Epidermal melanocyte (primary cell): ENCODE measurements at regions not wholly inside any gene's neighbourhood (a gene's known extent, or its start where the extent isn't known, plus 50 kb on each side); places are given as distances from the start of the nearest gene placed in this dataset.
"Not testable (repeated sequence)": the region's sequence is repeated elsewhere in the genome, so short reads cannot be mapped to it uniquely, and the experiment has no call there.

Source experiments
- DNase-seq: peaks from one replicate; pipeline ENCODE4 v3.0.0; 2011; ENCODE audit warnings: low spot score; ENCODE audit not compliant: insufficient read length

GRCh38 chr2:133871545-133872209 is 303.4 kb upstream of the NCKAP5 start:
- DNase-seq = no peak

DNA sequence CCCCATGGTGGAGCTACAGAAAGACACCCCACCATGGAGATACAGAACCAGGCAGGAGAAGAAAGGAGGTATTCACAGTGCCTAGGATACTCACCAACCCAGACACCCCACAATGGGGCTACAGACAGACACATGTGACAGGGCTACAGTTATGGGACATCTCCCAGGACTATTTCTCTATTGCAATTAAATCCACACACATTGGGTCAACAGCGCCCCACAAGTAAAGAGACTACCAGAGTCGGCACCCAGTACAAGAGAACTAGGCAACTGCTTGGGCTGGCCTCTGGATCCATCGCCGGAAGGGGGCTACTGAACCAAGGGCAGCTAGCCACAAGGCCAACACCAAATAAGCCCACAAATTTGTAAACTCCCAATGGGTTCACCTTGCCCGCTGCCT is 310.1 kb upstream of the NCKAP5 start:
- no peak for DNase-seq

- DNase-seq = no peak
These were observed 311.4 kb upstream of the NCKAP5 start for GRCh38 chr2:133879703-133880102.

DNA sequence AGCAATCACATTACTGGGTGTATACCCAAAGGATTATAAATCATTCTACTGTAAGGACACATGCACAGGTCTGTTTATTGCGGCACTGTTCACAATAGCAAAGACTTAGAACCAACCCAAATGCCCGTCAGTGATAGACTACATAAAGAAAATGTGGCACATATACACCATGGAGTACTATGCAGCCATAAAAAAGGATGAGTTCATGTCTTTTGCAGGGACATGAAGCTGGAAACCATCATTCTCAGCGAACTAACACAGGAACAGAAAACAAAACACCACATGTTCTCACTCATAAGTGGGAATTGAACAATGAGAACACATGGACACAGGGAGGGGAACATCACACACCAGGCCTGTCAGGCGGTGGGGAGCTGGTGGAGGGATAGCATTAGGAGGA is 313.9 kb upstream of the NCKAP5 start:
- DNase-seq = not testable (repeated sequence)

DNA sequence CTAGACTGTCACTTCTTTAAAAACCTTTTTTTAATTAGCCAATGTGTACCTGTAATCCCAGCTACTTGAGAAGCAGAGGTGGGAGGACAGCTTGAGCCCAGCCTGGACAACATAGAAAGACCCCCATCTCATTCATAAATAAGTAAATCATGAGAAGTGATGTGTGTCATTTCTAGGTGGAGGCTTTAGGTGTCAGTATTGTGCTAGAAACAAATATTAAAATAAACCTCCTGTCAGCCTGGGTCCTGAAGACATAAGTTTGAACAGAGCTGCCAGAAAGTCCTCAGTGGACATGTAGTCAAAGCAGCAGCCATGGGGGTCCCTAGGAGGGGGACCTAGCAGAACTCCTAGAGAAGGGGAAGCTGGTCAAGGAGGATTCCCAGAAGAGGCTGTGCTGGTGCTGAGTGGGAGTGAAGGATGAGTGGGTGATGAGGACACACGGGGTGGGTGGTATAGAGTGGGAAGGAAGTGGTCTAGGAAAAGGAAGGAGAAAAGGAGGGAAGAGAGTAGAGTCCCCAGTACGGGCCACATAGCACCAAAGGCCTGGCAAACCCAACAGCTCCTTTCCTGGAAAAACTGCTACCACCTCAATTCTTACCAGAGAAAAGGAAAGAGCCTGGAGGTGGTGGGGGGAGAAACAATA is 316.6 kb upstream of the NCKAP5 start:
- DNase-seq = no peak

DNA sequence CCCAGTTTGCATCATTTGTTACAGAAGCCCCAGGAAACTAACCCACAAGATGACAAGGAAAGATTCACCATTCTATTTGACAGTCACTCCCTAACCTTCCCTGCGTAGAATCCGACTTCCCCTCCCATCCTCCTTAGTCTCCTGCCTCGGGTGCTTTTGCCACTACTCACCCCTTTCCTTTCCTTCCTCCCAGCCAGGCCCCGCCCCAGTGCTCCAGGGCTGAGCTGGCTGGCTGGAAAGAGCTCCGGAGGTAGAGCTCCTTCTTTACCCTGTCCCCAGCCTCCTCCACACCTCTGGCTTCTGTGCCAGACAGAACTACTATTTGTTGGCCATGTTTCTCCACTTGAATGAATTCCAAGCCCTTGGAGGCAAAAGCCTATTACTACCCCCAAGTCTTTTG is 317.6 kb upstream of the NCKAP5 start:
- DNase-seq = no peak

DNA sequence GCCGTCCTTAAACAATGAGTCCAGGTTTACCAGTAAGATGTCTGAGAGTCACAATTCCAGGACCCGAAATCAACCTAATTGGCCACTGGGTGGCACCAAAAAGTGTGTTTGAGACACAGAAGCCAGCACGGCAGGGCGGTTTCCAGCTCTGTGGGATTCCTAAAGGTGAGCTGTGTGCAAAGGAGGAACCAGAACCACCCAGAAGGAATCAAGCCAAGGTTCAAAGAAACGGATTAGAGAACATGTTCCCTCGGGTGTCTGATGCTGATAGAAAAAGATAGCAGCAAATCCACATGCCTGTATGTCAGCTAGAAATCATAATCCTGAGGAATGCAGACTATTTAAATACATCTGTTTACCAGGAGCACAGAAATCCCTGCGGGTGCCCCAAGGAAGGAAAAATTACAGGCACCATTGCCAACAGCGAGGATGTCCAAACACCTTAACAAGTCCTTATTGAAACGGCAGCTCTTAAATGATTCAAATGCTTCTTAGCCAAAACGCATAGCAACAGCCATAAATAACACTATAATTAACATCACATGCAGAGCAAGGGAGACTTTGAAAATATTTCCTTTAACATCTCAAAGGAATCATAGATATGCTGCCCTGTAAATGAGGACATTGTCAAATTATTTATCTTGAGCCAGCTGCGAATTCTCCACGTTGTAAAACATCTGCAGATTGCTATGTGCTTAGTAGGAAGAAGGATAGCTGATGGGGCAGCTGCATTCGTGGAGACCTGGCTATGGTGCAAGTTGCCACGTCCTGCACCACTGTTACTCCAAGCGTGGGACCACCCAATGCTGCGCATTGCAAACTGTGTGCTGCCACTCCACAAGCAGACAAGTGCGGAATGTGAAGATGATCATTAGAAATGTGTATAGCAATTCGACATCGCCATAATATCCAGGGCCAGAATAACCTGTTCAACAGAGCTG is 318.7 kb upstream of the NCKAP5 start:
- peak; percentile 53 for DNase-seq

DNA sequence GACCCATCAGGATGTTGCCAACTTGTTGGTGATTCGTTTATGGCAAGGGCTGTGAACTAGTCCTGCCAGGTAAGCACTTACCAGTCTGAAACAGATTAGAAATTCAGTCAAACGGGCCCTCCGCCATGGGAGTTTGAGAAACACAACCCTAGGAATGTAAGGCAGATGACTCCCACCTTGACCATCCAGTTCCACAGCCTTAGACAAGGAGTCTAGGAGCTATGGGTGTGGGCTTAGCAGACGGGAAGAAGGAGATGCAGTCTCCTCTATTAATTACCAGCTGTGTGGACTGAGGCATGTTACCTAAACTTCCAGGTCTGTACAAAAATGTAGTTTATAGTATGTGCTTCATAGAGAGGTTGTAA is 319.4 kb upstream of the NCKAP5 start:
- DNase-seq = no peak

- no peak for DNase-seq
These were observed 319.8 kb upstream of the NCKAP5 start for GRCh38 chr2:133888107-133888506.

GRCh38 chr2:133888621-133889219 is 320.5 kb upstream of the NCKAP5 start:
- no peak for DNase-seq

- no peak for DNase-seq
These were observed 324.2 kb upstream of the NCKAP5 start for GRCh38 chr2:133892352-133892913.

DNA sequence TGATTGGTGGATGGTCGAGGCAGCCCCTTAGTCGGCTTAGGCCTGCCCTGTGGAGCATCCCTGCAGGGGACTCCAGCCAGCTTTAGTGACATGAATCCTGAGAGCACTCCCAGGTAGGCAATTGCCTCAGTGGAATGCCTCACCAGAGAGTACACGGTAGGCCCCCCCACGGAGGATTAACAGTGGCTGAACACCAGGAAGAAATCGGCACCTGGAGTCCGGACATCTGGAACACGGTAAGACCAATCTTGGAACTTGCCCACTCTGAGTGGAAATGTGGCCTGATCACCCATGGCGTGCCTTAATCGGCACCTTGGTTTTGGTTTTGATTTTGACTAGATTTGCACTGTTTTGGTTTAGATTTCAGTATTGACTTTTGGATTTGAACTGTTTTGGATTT is 326.2 kb upstream of the NCKAP5 start:
- DNase-seq = no peak

- not testable (repeated sequence) for DNase-seq
These were observed 329.6 kb upstream of the NCKAP5 start for GRCh38 chr2:133897838-133898237.

GRCh38 chr2:133900909-133901308 is 332.6 kb upstream of the NCKAP5 start:
- DNase-seq = no peak

- no peak for DNase-seq
These were observed 338.1 kb upstream of the NCKAP5 start for GRCh38 chr2:133906396-133906795.

DNA sequence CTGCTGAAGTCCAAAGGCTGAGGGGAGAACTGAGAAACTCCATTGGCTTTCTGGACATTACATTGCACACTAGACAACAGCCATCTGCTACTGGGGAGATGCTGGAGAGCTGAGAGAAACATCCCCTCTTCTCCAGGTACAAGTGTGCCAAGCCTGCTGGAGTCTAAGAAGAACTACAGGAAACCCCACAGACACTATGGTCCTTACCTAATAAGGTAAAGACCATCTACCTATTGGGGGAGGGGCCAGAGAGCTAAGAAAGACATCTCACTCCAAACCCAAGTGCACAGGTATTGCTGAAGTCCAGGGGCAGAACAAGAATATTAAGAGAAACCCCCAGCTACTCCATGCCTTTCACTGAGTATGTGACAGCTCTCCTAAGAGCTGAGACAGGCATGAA is 338.7 kb upstream of the NCKAP5 start:
- DNase-seq = no peak

GRCh38 chr2:133908171-133908570 is 339.9 kb upstream of the NCKAP5 start:
- DNase-seq = no peak

GRCh38 chr2:133918141-133918540 is 335.7 kb upstream of the MGAT5 start:
- DNase-seq = no peak

GRCh38 chr2:133919285-133919684 is 334.6 kb upstream of the MGAT5 start:
- DNase-seq = no peak

GRCh38 chr2:133927894-133928293 is 326.0 kb upstream of the MGAT5 start:
- no peak for DNase-seq

DNA sequence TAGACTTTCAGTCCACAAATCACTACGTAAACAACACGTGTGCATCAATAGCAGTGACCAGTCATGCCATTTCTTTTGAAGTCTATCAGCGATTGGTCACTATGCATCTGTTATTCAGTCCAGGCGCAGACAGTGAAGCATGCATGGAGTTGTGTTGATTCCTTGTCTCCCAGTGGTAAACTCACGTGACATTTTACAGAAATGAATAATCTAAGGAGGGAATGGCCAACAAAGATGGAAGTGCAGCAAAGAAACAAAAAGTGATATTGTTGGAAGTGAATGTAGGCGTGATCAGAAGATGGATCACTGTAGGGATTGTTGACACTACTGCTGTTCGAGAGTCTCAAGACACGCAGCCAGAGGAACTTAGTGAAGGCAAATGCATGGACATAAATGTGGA is 317.8 kb upstream of the MGAT5 start:
- no peak for DNase-seq

DNA sequence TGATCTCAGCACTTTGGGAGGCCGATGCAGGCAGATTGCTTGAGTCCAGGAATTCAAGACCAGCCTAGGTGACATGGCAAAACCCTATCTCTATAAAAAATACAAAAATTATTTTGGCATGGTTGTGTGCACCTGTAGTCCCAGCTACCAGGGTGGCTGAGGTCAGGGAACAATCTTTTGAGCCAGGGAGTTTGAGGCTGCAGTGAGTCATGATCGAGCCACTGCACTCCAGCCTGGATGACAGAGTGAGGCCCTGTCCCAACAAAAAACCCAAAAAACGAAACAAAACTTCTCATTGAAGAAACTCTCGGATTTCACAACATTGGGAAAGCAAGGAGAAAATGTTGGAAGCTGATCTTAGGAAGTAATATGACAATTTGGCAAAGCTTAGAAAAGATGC is 317.3 kb upstream of the MGAT5 start:
- no peak for DNase-seq
